GM12878 (cell line): ENCODE measurements at regions not wholly inside any gene's neighbourhood (a gene's known extent, or its start where the extent isn't known, plus 50 kb on each side); places are given as distances from the start of the nearest gene placed in this dataset.

ENCODE experiments used
- ATAC-seq: fragments of 200-7000 bp; cut with Tn5 transposase; 3 replicates; pipeline ENCODE4 v1.9.1; 2020; ENCODE audit warnings: mild to moderate bottlenecking, moderate library complexity
- BruUV-seq: library from RNA; stranded (reverse); fragments of 400-500 nt; replicated peaks from 2 replicates; lab custom pipeline; 2021; lab: Mats Ljungman, UMichigan
- CTCF ChIA-PET: fragments of 300-600 bp; sonication (Branson Sonifier 250); formaldehyde crosslinking; extraction: SDS; loops from one replicate; lab custom pipeline; 2021; ENCODE audit warnings: inconsistent platforms; lab: Yijun Ruan, JAX
- POLR2A ChIA-PET: fragments of 350-600 bp; formaldehyde crosslinking; extraction: SDS; loops from one replicate; lab custom pipeline; 2021; ENCODE audit warnings: inconsistent platforms; lab: Charles Lee
- RAD21 ChIA-PET: fragments of 300-600 bp; sonication (Branson Sonifier 250); formaldehyde crosslinking; loops from one replicate; lab custom pipeline; 2023; ENCODE audit warnings: antibody characterized with exemption; ENCODE audit not compliant: unreplicated experiment; lab: Charles Lee
- SMC1A ChIA-PET: fragments of 300-600 bp; sonication (Branson Sonifier 250); formaldehyde crosslinking; loops from one replicate; lab custom pipeline; 2023; ENCODE audit not compliant: unreplicated experiment, uncharacterized antibody; lab: Charles Lee
- DNase-seq: peaks from one replicate; pipeline ENCODE4 v3.0.0-alpha.2; 2011; ENCODE audit warnings: low read depth, low spot score
- FAIRE-seq: peaks from 3 replicates; lab custom pipeline; 2011; peaks lifted over from hg19 to GRCh38; lab: Jason Lieb, UNC
- H2AFZ ChIP-seq: 2 replicates; pipeline ENCODE4 v1.6.0; 2011; ENCODE audit warnings: low read depth, low read length, control low read depth; ENCODE audit not compliant: control insufficient read depth
- H3K27ac ChIP-seq: 2 replicates; pipeline ENCODE4 v1.5.1; 2011; ENCODE audit warnings: control low read depth; ENCODE audit not compliant: control insufficient read depth, insufficient read depth
- H3K27me3 ChIP-seq, 2 experiments: replicated peaks in 1 of 2; 2 replicates each; pipeline versions ENCODE4 v1.6.0 to v1.6.1; 2011; ENCODE audit warnings: low read length in 1 of 2; ENCODE audit not compliant: control insufficient read depth in 2 of 2, insufficient read depth in 2 of 2
- H3K36me3 ChIP-seq, 2 experiments: 2 replicates each; pipeline ENCODE4 v1.5.1; 2011; ENCODE audit warnings: low read length in 1 of 2; ENCODE audit not compliant: control insufficient read depth in 2 of 2, insufficient read depth in 2 of 2
- H3K4me1 ChIP-seq: 2 replicates; pipeline ENCODE4 v1.6.1; 2011; ENCODE audit warnings: mild to moderate bottlenecking, low read length, moderate library complexity, mixed read lengths; ENCODE audit not compliant: control insufficient read depth, insufficient read depth
- H3K4me2 ChIP-seq: 2 replicates; pipeline ENCODE4 v1.6.0; 2011; ENCODE audit warnings: control low read depth; ENCODE audit not compliant: control insufficient read depth, insufficient read depth
- H3K4me3 ChIP-seq: fragments of 200-600 bp; sonication (generic); 2 replicates; pipeline ENCODE4 v1.5.1; 2016
- H3K79me2 ChIP-seq: 2 replicates; pipeline ENCODE4 v1.6.0; 2011; ENCODE audit warnings: low read length; ENCODE audit not compliant: control insufficient read depth, insufficient read depth
- H3K9ac ChIP-seq: 2 replicates; pipeline ENCODE4 v1.8.0; 2011; ENCODE audit warnings: low read length, control low read depth, mixed read lengths; ENCODE audit not compliant: control insufficient read depth, insufficient read depth
- H3K9me3 ChIP-seq: replicated peaks from 3 replicates; pipeline ENCODE4 v1.5.1; 2011; ENCODE audit warnings: mild to moderate bottlenecking, low read length; ENCODE audit not compliant: control insufficient read depth, insufficient read depth
- H4K20me1 ChIP-seq: 2 replicates; pipeline ENCODE4 v1.6.0; 2011; ENCODE audit not compliant: control insufficient read depth, insufficient read depth
- BCLAF1 ChIP-seq: fragments of 450-650 bp; IDR thresholded peaks from 2 replicates; pipeline ENCODE4 v1.6.1; 2017; ENCODE audit warnings: antibody characterized with exemption, mild to moderate bottlenecking, moderate library complexity
- E2F4 ChIP-seq: IDR thresholded peaks from 2 replicates; pipeline ENCODE4 v1.6.1; 2012; ENCODE audit warnings: low read depth, low read length, improper control_type of control experiment
- E2F8 ChIP-seq: fragments of 450-650 bp; IDR thresholded peaks from 2 replicates; pipeline ENCODE4 v1.6.1; 2018; ENCODE audit warnings: mild to moderate bottlenecking, low read depth, moderate library complexity; ENCODE audit not compliant: partially characterized antibody
- GABPA ChIP-seq: IDR thresholded peaks from 2 replicates; pipeline ENCODE4 v1.6.1; 2014; ENCODE audit warnings: antibody characterized with exemption, low read depth, mild to moderate bottlenecking, inconsistent platforms
- IKZF1 ChIP-seq: fragments of 450-650 bp; conservative IDR thresholded peaks from 2 replicates; pipeline ENCODE4 v1.6.1; 2017; ENCODE audit warnings: antibody characterized with exemption, mild to moderate bottlenecking
- KLF5 ChIP-seq: fragments of 450-650 bp; IDR thresholded peaks from 2 replicates; pipeline ENCODE4 v1.6.1; 2014; ENCODE audit warnings: mild to moderate bottlenecking; ENCODE audit not compliant: partially characterized antibody
- LARP7 ChIP-seq: fragments of 450-650 bp; IDR thresholded peaks from 2 replicates; pipeline ENCODE4 v1.6.1; 2017; ENCODE audit warnings: mild to moderate bottlenecking
- NFYB ChIP-seq: IDR thresholded peaks from 2 replicates; pipeline ENCODE4 v1.6.1; 2011; ENCODE audit warnings: low read depth, mild to moderate bottlenecking, low read length, improper control_type of control experiment, moderate library complexity; ENCODE audit not compliant: insufficient read depth
- PAX8 ChIP-seq: fragments of 450-650 bp; IDR thresholded peaks from 2 replicates; pipeline ENCODE4 v1.6.1; 2017; ENCODE audit warnings: mild to moderate bottlenecking, moderate library complexity
- ZBTB11 ChIP-seq: fragments of 450-650 bp; formaldehyde crosslinking; IDR thresholded peaks from 2 replicates; pipeline ENCODE4 v1.5.0; 2022; ENCODE audit warnings: mild to moderate bottlenecking, missing genetic modification characterization
- WGBS: methylation state at CpG from one replicate; pipeline ENCODE4 v1.1.6; 2016; ENCODE audit warnings: low lambda C conversion rate; ENCODE audit not compliant: insufficient replicate concordance, insufficient coverage; ENCODE audit errors: missing lambda C conversion rate; 5-methylcytosine and 5-hydroxymethylcytosine counted together
- in situ Hi-C: fragments of 300-500 bp; cut with MboI; formaldehyde crosslinking; loops from 9 replicates; pipeline ENCODE4 v1.14.3; 2018; ENCODE audit warnings: mixed read lengths
- intact Hi-C: fragments of 100-400 bp; cut with micrococcal nuclease; formaldehyde crosslinking; loops from one replicate; pipeline ENCODE4 v1.14.2; 2022; ENCODE audit not compliant: unreplicated experiment

GRCh38 chr17:73703917-73704316 lies 59.7 kb upstream of the SDK2 start (continued):
- TF ChIP-seq BCLAF1 (no peak), ZBTB11 (no peak), KLF5 (no peak), LARP7 (no peak), IKZF1 (no peak)

- BruUV-seq: no TSS peak
- FAIRE-seq: no peak
- RAD21 ChIA-PET: no interaction called here
Observed at GRCh38 chr17:73705594-73705993, 61.3 kb upstream of the SDK2 start.

More at GRCh38 chr17:73705594-73705993, 61.3 kb upstream of the SDK2 start:
- intact Hi-C loops: no loop called here
- no peak overlapping the region for H2AFZ ChIP-seq
- no peaks in the 10 kb centered on the region; the same call in 1 of the 3 replicates for H3K9me3 ChIP-seq
- H3K4me1 ChIP-seq: no peaks in the 10 kb centered on the region
- in situ Hi-C loops: loop anchor here (5.0 kb wide), 1 partner anchor 268 kb away; no protein-coding TSS in a partner anchor
- no peaks in the 10 kb centered on the region for H3K79me2 ChIP-seq
- ATAC-seq (no peak), DNase-seq (no peak)
- H3K4me2 ChIP-seq: no peak overlapping the region
- H3K4me3 ChIP-seq: no peak overlapping the region
- H3K27me3 ChIP-seq: no peaks in the 10 kb centered on the region
- ChIA-PET SMC1A (no interaction called here), CTCF (no interaction called here), POLR2A (no interaction called here)
- 47% methylated on average over 7 of the region's 7 CpGs for WGBS
- H3K36me3 ChIP-seq: no peaks in the 10 kb centered on the region
- no peaks in the 10 kb centered on the region for H4K20me1 ChIP-seq
- H3K27ac ChIP-seq: no peak overlapping the region
- TF ChIP-seq NFYB: no peak
- no peak for TF ChIP-seq E2F4
- TF ChIP-seq E2F8: no peak
- no peak for TF ChIP-seq PAX8
- TF ChIP-seq GABPA: no peak
- H3K9ac ChIP-seq: no peak overlapping the region
